SK-N-MC (cell line): ENCODE measurements at regions not wholly inside any gene's neighbourhood (a gene's known extent, or its start where the extent isn't known, plus 50 kb on each side); places are given as distances from the start of the nearest gene placed in this dataset.

Source experiments
- DNase-seq: peaks from one replicate; pipeline ENCODE4 v3.0.0-alpha.2; 2011; ENCODE audit warnings: low read depth, low spot score
- H3K27ac ChIP-seq: fragments of 200-600 bp; sonication (generic); 2 replicates; pipeline ENCODE4 v1.5.1; 2016; ENCODE audit warnings: mixed run types
- H3K36me3 ChIP-seq: fragments of 200-600 bp; sonication (generic); 2 replicates; pipeline ENCODE4 v1.6.1; 2017; ENCODE audit warnings: antibody characterized with exemption, low read length, mixed read lengths; ENCODE audit not compliant: insufficient read depth
- H3K4me3 ChIP-seq: fragments of 200-600 bp; sonication (generic); 2 replicates; pipeline ENCODE4 v1.5.1; 2016
- H3K9ac ChIP-seq: fragments of 200-600 bp; sonication (generic); 2 replicates; pipeline ENCODE4 v1.8.0; 2017; ENCODE audit warnings: mixed run types, mixed read lengths; ENCODE audit not compliant: insufficient read length
- H3K9me3 ChIP-seq: fragments of 200-600 bp; sonication (generic); 2 replicates; pipeline ENCODE4 v1.6.1; 2017; ENCODE audit warnings: low read depth, mild to moderate bottlenecking, antibody characterized with exemption, low read length, moderate library complexity, mixed read lengths
- EZH2 ChIP-seq: fragments of 200-600 bp; sonication (generic); IDR thresholded peaks from one replicate; pipeline ENCODE4 v1.6.1; 2017; ENCODE audit warnings: antibody characterized with exemption
- FOXP2 ChIP-seq: optimal IDR thresholded peaks from 2 replicates; pipeline ENCODE3; 2011; ENCODE audit warnings: mild to moderate bottlenecking, moderate library complexity; ENCODE audit not compliant: insufficient read depth; ENCODE audit errors: extremely low read length, control extremely low read depth
- POLR2AphosphoS5 ChIP-seq: IDR thresholded peaks from 2 replicates; pipeline ENCODE4 v1.6.1; 2012; ENCODE audit warnings: mild to moderate bottlenecking, low read depth, low read length, borderline replicate concordance

DNA sequence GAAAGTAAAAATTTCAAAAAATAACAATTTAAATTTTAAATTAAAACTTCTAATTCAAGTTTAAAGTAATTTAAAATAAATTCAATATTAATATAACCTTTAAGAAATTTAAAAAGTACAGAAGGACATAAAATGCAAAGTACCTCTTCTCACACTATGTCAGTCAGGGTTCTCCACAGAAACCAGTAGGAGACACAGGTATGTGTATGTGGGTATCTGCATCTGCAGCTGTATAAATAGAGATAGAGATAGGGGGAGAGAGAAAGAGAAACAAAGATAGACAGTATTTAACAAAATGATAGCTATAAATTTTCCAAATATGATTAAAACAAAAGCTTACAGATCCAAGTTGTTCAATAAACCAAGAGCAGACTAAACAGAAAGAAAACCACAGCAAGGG lies 190.8 kb downstream of the ERMARD start:
- no peaks in the 10 kb centered on the region for H3K9me3 ChIP-seq
- no peak for DNase-seq
- H3K4me3 ChIP-seq, result no peak overlapping the region
- TF ChIP-seq FOXP2 (no peak), EZH2 (no peak), POLR2AphosphoS5 (no peak)
- no peaks in the 10 kb centered on the region for H3K36me3 ChIP-seq
- H3K27ac ChIP-seq, result no peak overlapping the region
- H3K9ac ChIP-seq, result no peak overlapping the region

DNA sequence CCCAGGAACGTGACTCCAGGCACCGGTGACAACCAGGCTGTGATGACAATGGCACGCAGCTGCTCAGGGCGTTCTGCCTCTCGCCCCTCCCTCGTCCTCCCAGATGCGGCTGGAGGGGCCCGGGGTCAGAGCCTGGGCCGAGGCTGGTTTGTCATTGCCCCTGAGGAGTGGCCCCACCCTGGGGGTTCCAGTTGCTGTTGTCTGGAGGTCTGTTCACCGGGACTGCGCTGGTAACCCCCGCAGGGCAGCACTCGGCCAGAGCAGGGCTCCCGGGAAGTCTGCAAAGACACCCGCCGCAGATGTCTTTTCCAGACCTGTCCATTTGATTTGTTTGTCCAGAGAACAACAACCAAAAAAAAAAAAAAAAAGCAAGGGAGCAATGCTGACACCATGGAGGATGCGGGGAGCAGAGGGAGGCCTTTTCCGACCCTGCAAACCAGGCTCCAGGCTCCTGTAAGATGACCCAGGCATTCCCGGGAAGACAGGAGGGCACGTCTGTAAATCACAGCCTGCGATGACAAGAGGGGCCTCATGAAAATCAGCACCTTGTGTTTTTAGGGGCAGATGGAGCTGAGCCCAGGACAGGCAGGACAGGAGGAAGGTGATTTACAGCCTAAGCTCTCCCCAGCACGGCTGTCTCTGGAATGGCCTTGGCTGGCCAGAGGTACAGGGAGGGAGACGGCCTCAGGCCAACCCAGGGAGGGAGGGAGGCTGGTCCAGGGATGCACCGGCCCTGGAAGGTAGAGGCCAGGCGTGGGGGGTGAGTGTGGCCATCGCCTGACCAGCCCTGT lies 189.3 kb downstream of the ERMARD start:
- no peak for DNase-seq
- H3K27ac ChIP-seq, result no peak overlapping the region
- no peak overlapping the region for H3K4me3 ChIP-seq
- H3K36me3 ChIP-seq, result no peaks in the 10 kb centered on the region
- no peak for TF ChIP-seq FOXP2
- TF ChIP-seq POLR2AphosphoS5, result no peak
- no peak for TF ChIP-seq EZH2
- no peak overlapping the region for H3K9ac ChIP-seq
- H3K9me3 ChIP-seq, result no peaks in the 10 kb centered on the region

DNA sequence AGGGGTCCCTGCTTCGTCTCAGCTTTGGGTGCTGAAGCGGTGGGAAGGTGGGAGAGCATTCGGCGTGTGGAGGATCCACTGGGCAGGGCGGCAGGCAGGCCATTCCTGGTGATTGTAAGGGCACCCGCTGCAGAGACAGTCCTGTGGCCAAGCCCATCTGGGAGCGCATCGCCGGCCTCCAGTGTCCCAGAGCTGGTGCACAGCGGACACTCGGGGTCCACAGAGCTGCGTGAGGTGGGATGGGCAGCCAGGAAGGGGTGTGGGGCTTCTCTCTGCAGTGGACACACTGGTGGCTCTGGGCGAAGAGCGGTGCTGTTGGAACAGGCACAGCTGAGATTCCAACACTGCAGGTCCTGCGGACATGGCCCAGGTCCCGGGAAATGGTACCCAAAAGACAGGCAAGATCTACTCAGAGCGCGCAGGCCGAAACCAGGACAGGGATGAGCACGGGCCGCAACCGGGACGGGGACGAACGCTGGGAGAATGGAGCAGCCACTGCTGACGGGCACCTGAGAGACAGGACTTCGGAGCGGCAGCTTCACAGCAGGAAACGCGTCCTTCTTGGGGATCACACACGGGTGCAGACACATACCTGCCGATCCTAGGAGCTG lies 188.2 kb downstream of the ERMARD start:
- Histone ChIP-seq H3K9me3 (no peaks in the 10 kb centered on the region), H3K27ac (no peak overlapping the region), H3K36me3 (no peaks in the 10 kb centered on the region), H3K4me3 (no peak overlapping the region), H3K9ac (no peak overlapping the region)
- DNase-seq, result no peak
- TF ChIP-seq FOXP2, result no peak
- no peak for TF ChIP-seq EZH2
- no peak for TF ChIP-seq POLR2AphosphoS5

DNA sequence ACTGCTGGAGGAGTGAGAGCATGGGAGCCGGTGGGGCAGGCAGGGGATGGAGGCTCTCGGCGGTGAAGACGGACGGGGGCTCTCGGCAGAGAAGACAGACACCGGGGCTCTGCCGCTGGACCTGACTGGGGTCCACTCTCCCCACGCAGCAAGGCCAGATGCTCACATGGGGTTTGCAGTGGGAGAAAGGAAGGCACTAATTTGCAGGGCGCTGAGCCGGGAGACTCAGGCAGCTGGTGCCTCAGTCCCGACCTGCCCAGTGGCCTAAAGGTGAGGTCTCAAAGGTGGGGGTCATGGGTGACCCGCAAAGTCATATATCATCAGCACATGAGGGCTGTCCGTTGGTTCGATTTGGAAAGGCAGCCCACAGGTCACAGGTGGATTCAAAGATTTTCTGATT lies 187.3 kb downstream of the ERMARD start:
- no peaks in the 10 kb centered on the region for H3K9me3 ChIP-seq
- no peak overlapping the region for H3K9ac ChIP-seq
- H3K36me3 ChIP-seq, result no peaks in the 10 kb centered on the region
- no peak overlapping the region for H3K27ac ChIP-seq
- no peak overlapping the region for H3K4me3 ChIP-seq
- TF ChIP-seq EZH2 (no peak), FOXP2 (no peak)
- DNase-seq, result no peak

DNA sequence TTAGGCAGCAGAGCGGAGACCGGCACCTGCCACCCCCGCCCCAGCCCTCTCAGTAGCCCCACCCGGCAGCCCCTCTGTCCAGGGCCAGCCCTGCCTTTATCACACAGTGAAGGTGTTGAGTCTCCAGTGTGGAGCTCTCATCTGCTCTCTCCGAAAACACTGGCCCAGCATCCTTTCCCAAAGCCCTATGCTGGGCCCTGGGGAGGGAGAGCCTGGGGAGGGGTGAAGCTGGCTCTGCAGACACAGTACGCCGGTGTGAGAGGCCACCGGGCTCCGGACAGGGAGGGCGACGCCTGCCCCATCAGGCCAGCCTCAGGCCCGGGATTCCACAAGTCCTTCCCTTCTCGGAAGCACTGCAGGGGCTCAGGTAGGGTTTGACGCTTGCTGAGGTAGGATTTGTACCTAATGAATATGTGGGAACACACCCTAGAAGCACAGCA lies 186.9 kb downstream of the ERMARD start:
- H3K27ac ChIP-seq, result no peak overlapping the region
- no peak overlapping the region for H3K4me3 ChIP-seq
- TF ChIP-seq EZH2 (no peak), POLR2AphosphoS5 (no peak), FOXP2 (no peak)
- H3K9me3 ChIP-seq, result no peaks in the 10 kb centered on the region
- no peak overlapping the region for H3K9ac ChIP-seq
- no peaks in the 10 kb centered on the region for H3K36me3 ChIP-seq
- no peak for DNase-seq

DNA sequence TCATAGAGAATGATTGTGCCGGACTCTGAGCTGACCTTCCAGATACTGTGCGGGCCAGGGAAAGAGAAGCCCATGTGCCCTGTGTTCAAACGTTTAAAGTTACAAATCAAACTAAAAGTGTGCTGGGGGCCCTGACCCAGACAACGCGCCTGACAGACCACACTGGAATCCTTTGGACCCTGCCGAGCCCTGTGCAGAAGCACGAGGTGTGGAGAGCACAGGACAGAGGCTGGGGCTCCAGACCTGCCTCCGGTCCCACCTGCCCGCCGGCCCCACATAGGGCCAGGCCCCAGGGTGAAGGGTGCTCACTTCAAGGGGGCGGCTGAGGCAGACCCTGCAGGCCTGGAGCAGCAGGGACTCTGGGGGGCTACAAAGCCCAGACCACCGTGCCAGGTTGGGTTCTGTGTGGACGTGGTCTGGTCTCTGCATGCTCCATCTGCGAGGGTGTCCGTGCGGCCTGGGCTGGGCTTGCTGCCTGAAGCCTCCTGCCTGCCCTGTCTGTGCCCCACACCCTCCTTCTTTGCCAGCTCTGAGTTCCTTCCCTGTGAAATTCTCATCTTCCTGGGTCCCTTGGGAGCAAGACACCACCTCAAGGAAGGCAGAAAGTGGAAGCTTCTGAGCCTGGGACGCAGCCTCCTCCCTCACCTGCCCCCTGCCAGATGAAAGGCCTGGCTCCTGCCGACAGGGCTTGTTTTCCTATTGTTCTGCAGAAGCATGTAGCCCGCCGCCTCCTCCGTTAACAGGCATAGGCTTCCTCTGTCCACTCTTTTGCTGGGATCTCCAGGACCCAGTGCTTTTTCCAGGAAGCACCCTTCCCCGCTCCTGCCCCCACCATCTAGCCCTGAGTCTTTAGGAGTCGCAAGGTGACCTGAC lies 186.2 kb downstream of the ERMARD start:
- no peak overlapping the region for H3K27ac ChIP-seq
- TF ChIP-seq FOXP2, result no peak
- TF ChIP-seq EZH2, result no peak
- no peak for TF ChIP-seq POLR2AphosphoS5
- H3K36me3 ChIP-seq, result no peaks in the 10 kb centered on the region
- DNase-seq, result no peak
- H3K9ac ChIP-seq, result no peak overlapping the region
- no peaks in the 10 kb centered on the region for H3K9me3 ChIP-seq
- H3K4me3 ChIP-seq, result no peak overlapping the region

DNA sequence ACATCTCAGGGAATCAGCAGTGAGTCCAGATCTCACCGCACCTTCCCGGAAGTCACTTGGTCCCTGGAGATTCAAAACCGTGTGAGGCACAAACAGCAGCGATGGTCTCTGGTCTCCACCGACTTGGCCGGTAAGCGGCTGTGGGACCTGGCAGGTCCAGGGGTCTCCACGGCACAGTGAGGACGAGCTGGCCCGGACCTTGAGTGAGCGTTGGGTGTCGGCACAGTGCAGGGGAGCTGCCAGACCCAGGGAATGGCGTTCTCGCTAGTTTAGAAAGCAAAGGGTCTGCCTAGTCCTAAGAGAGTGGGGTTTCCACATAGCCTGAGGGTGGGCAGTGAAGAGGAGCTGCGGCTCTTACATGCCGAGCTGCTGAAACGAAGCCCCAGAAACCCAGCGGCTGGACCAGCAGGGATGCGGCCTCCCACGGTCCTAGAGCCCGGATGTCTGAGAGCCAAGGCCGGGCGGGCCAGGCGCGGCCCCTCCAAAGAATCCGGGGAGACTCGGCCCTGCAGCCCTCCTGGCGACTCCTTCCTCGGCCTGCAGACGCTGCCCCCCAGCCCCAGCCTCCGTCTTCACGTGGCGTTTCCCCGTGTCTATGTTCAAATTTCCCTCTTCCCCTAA lies 185.0 kb downstream of the ERMARD start:
- TF ChIP-seq FOXP2 (no peak), POLR2AphosphoS5 (no peak), EZH2 (no peak)
- Histone ChIP-seq H3K9ac (no peak overlapping the region), H3K4me3 (no peak overlapping the region), H3K27ac (no peak overlapping the region), H3K9me3 (no peaks in the 10 kb centered on the region), H3K36me3 (no peaks in the 10 kb centered on the region)
- no peak for DNase-seq

DNA sequence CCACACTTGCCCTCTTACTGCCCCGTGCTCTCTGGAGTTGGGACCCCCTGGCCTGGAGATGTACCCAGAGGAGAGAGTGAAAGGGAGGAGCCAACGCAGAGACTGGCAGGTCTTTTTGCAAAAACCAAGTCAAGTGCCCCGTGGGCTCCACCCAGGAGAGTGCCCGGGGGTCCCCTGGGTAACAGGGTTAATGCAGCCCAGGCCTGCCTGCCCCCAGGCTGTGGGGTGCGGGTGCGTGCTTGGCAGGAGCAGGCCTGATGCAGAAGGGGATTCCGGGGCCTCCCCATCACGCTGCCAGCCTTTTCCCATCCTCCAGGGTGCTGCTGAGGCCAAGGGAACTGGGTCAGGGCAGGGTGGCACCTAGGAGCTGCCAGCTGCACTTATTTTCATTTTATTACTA lies 184.4 kb downstream of the ERMARD start:
- no peak for TF ChIP-seq EZH2
- no peak for TF ChIP-seq POLR2AphosphoS5
- TF ChIP-seq FOXP2, result no peak
- Histone ChIP-seq H3K4me3 (no peak overlapping the region), H3K36me3 (no peaks in the 10 kb centered on the region), H3K9ac (no peak overlapping the region), H3K27ac (no peak overlapping the region), H3K9me3 (no peaks in the 10 kb centered on the region)
- no peak for DNase-seq
